ENCODE measurements at regions not wholly inside any gene's neighbourhood (a gene's known extent, or its start where the extent isn't known, plus 50 kb on each side); places are given as distances from the start of the nearest gene placed in this dataset.

DNA sequence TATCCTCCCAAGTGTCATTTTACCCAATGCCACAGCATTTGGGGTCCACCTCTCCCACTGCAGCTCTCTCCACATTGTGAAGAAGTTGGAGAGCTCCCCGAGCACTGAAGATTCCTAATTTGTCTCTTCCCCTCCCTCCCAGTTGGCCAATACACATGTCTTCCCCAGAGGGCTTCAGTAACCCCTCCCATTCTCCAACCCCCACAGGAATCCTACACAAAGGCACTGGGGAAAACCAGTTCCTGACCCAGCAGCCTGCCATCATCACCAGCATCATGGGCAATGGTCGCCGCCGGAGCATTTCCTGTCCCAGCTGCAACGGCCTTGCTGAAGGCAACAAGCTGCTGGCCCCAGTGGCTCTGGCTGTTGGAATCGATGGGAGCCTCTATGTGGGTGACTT is 87.3 kb upstream of the WWC1 start:
- DNase-seq = no peak

DNA sequence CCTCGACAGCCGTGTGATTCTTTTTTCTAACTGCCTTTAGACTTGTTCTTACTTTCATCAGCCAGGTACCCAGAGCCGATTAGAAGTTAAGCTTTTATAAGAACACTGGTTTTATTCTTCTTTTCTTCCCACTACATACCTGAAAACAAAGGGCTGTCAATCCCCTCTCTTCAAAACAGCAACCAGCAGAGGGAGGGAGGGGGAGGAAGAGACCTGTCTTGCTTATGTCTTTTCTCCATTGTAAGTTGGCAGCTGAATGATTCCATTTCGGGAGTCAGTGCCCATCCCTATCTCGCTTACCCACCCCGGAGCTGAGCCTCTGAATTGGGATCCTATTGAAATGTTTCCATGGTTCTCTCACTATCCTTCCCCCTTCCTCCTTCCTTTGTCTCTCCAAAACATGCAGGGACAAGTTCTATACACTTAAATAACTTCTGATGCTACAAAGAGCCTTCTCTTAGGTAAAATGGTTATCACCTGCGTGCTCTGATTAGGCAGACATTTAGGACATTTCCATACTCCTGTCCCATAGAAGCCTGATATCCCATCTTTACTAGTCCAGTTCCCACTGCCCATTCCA is 83.9 kb upstream of the WWC1 start:
- no peak for DNase-seq

DNA sequence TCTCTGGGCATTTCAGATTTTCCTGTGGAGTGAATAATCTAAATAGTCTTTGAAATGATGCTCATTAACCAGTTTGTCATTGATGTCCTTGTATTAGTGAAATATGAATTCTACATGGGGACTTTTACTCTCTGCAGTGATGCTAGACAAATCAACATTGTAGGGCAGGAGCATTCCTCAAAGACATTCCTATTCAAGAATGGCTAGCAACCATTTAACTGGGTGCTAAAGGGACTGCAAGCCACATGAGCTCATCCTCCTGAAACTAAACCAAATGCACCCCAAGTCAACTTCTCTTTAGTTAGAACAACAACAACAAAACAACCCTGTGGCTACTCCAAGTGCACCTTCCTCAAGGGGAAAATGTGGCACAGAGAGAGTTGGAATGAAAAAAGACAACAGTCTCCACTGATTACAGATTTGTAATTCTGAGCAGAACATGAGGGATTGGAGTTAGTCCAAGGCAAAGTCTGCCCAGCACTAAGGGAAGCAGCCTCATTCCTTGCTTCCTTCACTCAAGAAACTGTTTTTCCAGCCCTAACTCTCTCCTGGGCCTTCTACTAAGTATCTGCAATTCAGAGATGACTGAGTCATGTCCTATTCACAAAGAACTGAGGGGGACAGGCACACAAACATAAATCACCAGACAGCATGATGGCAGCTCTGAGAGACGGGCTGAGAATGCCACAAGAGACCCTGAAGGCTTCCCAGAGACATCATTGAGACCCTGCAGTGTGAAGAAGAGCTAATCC is 82.0 kb upstream of the WWC1 start:
- DNase-seq = no peak

DNA sequence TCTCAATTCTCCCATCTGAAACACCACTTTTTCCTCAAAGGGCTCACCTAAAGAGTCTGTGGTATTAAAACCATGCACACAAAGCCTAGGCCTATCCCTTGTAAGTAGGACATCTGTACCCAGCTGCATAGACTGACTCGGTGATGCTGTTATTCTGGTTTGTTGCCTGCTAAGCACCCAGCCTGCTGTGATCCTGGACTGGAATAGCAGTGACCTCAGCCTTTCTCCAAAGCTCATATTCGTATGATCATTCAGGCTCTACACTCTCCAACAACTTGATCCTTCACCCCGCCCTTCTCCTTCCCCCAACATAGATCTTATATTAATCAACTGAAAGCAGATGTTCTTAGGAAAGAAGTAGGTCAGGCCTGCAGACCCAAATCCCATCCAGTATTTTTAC is 81.4 kb upstream of the WWC1 start:
- no peak for DNase-seq

DNA sequence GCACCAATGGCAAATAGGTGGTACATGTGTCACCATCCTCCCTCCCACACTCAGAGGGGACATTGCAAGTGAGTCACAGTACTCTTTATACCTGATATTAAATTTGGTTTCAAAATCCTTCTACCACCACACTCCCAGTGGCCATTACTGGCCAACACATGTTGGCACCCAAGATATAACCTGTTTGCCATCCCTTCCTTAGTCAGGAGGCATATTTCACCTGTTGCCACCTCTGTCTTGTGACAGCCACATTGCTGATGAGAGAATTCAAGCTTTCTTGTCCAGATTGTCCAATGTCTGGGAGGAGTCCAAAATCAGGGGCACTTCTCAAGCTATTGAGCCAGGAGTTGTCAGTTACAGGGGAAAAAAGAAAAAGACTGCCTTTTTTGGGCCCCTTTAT is 80.2 kb upstream of the WWC1 start:
- DNase-seq = no peak

DNA sequence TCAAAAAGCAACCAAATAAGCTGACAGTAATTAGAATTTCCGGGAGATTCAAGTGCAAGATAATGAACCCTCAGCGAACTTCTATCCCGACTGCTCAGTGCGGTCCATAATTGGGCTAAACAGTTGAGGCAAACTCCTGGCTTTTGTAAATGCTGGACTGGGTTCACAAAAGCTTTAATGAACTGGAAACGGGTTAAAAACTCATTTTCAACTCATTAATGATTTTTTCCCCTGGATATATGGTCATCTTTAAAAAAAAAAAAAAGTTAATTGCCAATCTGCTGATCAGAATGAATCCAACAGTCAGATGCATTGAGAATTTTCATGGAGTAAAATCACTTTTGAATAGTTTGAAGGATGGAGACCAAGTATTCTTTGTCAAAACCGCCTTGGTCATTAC is 79.5 kb upstream of the WWC1 start:
- no peak for DNase-seq

DNA sequence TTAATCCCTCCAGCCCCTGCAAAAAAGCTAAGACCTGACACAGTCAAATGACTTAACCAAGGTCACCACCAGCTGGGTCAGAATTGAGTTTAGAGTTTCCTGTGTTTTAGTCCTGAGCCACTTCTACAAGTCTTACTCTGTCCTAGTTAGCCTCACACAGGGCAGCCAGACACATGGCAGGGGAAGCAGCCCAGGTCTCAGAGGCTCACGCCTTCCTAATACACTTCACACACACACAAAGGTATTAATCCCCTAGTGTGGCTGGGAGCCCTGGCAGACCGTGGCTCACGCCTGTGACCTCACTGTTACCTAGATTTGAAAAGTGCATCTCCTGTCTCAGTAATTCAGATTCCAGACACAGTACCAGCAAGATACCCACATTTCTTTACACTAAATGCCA is 77.4 kb upstream of the WWC1 start:
- no peak for DNase-seq

DNA sequence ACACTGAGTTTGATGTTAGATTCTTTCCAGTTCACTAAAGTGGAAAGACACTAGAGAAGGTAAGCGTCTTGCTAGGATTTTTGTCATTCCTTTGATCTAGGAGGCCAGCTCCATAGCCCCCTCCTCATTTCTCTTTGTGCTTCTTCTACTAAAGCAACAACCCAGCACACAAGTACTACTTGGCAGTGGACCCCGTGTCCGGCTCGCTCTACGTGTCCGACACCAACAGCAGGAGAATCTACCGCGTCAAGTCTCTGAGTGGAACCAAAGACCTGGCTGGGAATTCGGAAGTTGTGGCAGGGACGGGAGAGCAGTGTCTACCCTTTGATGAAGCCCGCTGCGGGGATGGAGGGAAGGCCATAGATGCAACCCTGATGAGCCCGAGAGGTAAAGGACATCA is 76.6 kb upstream of the WWC1 start:
- no peak for DNase-seq

DNA sequence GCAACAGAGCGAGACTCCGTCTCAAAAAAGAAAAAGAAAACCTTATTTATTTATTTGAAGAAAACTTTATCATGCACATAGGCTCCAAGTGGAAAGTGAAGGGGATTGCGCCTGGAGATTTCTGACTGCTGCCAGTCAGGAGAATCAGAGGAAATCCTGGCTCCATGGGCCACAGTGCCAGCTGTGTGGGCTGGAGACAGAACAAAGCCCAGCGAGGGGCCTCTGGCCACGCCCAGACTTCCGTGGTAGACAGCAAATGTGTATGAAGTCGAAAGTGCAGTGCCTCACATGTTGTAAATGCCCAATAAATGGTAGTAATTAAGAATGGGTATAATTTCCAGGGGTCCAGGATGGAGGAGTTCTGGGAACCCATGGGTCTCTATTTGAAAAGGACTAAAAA is 75.8 kb upstream of the WWC1 start:
- no peak for DNase-seq

DNA sequence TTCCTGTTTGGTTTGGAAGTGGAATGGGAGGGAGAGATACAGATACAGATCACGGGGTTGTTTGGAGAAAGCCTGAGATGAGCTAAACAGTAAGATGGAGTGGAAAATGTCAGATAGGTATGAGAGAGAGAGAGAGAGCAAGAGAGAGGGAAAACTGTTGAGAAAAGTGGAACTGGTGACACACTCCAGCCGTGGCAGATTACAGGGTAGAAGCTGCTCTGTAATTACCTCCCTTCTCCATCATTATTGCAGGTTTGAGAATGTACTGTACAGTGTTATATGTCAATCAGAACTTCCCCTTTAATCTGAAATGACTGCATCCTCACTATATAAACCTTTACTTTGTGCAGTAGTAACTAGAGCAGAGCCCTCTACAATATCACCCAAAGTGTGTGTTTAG is 74.5 kb upstream of the WWC1 start:
- no peak for DNase-seq

DNA sequence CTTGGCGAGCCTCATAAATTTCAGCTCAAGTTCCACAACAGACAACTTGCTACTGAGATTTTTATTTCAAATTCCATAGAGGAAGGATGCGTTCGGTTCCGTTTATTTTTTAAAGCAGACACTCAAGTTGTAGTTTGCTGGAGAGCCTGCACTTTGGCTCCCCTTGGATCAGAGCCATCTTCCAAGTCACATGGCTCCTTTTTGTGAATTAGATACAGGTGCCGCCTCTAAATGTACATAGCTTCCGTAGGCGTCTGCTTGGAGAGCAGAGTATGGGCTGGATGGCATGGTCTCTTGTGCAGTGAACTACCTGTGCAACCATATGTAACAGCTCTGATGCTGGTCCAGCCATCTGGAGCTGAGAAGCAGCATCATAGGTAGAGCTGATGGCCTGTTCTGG is 73.9 kb upstream of the WWC1 start:
- no peak for DNase-seq

DNA sequence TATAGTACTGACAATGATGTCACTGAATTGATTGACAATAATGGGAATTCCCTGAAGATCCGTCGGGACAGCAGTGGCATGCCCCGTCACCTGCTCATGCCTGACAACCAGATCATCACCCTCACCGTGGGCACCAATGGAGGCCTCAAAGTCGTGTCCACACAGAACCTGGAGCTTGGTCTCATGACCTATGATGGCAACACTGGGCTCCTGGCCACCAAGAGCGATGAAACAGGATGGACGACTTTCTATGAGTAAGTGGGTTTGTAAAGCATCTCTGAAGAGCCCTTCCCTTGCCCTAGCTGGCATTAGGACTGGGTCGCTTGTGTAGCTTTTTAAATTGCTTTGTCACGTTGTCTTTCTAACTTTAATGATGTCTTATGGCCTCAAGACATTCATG is 72.7 kb upstream of the WWC1 start:
- DNase-seq = no peak

DNA sequence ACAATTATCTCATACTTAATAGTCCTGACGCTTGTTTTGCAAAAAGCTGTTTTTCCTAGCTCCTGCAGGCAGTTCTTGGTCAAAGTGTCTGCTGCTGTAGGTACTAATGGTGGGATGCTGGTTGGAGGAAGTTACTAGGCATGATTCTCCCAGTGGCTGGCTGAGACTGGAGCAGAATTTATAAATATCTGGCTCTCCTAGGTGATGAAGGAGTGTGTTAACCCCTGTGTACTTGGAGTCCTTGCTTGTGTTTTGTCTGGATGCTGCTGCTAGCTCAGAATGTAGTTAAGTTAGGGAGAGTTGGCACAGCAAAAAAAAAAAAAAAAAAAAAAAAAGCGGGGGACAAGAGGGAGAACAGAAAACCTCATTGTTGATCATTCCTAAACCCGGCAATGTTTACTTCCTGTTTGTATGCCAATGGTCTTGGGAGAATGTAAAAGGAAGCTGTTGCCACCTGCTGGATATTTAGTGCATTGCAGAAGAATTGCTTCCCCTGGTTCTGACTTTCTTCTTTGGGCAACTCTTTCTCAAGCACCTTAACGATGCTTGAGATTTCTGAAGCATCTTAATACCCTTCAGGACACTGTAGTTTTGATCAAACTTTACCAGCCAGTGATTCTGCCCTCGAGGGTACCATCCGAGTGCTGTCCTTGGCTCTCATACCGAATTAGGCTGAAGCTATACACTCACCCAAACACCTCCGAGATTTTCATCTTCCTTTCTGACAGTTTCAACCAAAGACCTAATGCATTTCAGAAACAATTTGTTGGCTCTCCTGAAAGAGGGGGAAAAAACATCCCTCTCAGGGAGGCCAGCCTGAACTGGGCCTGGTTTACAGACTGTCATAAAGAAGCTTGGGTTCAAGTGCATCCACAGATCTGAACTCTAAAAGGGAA is 71.7 kb upstream of the WWC1 start:
- DNase-seq = peak; percentile 75

DNA sequence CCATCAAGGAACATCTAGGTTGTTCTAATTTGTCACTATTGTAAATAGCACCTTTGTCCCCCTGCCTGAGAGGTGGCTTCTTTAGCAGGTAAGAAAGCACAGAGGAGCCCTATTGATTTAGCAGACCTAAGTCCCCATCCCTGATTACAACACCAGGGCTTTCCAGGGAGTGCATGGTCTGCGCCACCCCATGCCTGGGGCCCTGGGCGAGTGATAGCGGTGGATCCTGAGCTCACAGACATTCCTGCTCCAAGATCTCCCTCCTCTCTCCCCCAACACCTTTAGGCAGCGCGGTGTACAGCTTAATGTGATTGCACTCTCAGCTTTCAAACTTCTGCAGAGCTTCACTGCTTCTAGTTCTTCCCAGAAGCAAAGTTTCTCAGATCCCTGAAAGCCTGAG is 67.4 kb upstream of the WWC1 start:
- DNase-seq = no peak

DNA sequence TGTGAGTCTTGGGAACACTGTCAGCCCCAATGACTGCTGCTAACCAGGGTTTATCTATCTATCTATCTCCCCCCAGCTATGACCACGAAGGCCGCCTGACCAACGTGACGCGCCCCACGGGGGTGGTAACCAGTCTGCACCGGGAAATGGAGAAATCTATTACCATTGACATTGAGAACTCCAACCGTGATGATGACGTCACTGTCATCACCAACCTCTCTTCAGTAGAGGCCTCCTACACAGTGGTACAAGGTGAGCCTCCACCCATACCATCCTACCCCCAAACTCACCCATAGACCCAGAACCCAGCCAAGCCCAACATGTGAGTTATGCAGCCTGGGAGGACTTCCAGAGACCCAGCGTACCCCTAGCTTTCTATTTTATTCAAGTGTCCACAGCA is 65.4 kb upstream of the WWC1 start:
- no peak for DNase-seq

DNA sequence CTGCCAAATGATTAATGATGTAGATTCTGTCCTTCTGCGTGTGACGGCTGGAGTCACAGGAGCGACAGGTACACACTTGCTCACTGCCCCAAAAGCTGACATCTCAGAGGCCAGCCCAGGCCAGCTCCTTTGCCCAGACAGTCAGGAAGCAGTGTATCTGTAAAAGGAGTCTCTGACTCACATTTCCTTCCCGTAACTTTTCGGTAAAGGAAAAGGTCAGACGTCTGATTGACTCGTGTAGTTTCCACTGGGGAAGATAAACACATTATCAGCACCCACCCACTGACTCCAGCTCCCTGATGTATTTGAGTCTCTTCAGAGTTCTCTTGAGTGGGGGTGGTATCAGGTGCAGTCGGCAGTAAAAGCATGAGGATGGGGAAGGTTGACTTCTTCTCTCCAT is 64.4 kb upstream of the WWC1 start:
- DNase-seq = peak; percentile 54

DNA sequence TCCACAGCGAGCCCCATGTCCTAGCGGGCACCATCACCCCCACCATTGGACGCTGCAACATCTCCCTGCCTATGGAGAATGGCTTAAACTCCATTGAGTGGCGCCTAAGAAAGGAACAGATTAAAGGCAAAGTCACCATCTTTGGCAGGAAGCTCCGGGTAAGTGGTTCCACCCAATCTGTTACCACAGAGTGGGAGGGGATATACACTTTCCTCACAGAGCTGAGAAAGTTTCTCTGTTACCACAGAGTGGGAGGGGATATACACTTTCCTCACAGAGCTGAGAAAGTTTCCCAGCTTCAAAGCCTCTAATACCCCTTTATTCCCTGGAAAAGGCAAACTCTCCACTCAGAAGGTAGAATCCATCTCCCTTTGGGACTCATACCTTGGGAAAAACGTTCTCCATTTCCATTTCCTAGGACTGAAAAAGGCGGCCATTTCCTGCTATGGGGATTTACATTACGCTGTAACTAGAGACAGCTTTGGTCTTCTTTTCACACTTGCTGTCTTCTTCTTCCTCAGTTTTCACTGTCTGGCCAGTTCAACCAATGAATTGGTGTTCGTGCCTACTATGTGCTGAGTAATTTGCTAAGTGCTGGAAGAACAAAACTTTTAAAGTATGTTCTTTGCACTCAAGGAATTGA is 63.4 kb upstream of the WWC1 start:
- peak; percentile 92 for DNase-seq

DNA sequence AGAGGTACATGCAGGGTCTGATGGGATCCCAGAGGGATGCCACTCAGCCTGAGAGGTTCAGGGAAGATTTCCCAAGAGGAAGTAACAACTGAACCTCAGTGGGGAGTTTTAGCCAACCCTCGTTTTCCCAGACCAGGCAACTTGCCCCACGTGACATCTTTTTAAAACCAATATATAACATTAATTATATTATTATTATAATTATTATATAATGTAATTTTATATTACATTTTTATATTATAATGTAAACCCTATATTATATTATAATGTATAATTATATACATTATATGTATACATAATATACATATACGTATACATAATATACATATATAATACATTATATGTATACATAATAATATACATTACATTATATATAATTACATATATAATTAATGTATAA is 62.8 kb upstream of the WWC1 start:
- DNase-seq = no peak

DNA sequence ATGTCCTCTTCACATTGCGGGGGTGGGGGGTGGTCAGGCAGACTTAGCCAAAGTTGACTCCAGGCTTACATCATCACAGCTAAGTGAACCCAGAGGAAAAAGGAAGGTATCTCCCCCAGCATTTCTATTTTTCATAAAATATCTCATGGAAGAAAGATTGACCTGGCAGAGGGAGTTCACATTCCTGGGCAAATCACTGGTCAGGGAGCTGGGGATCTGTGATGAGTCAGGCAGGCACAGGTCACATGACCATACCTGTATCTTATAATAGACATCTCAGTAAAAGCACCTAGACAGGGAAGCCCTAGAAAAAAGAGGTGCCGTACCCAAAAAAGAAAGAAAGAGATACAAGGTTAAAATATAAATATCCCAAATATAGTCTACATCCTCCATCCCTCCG is 57.3 kb upstream of the WWC1 start:
- no peak for DNase-seq

DNA sequence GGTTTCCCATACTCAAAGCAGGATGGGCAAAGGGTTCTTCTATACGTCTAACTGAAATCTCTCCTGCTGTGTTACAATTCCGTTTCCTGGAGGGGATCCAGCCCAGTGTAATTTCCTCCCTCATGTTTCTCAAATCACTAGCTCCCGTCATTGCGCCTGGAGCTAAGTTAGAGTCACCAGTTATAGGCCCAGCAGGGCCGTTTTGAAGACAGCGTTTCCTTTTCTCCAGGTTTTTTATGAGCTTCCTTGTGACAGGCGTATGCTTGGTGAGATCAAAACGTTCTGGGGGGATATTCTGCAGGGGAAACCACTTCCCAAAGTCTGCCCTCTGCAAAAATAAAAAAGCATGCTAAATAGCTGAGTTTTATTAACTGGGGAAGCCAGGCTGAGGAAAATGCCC is 53.0 kb upstream of the WWC1 start:
- no peak for DNase-seq

DNA sequence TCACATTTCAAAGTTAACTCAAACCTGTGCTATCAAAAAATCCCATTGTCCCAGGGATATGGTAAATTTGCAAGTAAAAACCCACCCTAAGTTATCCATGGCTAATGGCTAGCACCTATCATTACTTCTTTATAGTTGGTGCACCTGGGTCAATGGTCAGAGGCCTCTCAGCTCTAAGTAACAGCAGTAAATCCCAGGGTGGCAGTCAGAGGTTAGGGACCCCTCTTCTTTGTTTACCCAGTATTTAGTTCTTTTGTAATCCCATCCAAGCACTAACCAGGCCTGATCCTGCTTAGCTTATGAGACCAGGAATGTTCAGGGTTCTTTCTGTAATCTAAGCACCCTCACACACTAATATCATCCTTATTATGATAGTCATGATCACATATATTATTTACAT is 52.1 kb upstream of the WWC1 start:
- DNase-seq = no peak

Measured in inflammatory macrophage treated with lipopolysaccharide for 4 hours (primary cell).